B cell (primary cell): ENCODE measurements at regions not wholly inside any gene's neighbourhood (a gene's known extent, or its start where the extent isn't known, plus 50 kb on each side); places are given as distances from the start of the nearest gene placed in this dataset.
"Not testable (repeated sequence)": the region's sequence is repeated elsewhere in the genome, so short reads cannot be mapped to it uniquely, and the experiment has no call there.

Experiments used
- ATAC-seq: fragments of 200-7000 bp; cut with Tn5 transposase; one replicate; pipeline ENCODE4 v1.10.0; 2021; ENCODE audit warnings: low read depth, mild to moderate bottlenecking, moderate number of reproducible peaks, moderate library complexity
- CTCF ChIA-PET: fragments of 350-600 bp; sonication (Branson Sonifier 250); formaldehyde crosslinking; loops from one replicate; lab custom pipeline; 2021; ENCODE audit warnings: antibody characterized with exemption, inconsistent platforms; lab: Charles Lee
- POLR2A ChIA-PET: fragments of 350-600 bp; sonication (Branson Sonifier 250); formaldehyde crosslinking; loops from one replicate; lab custom pipeline; 2021; ENCODE audit warnings: antibody characterized with exemption; lab: Charles Lee
- DNase-seq: peaks from one replicate; pipeline ENCODE4 v3.0.0; 2013
- H2AFZ ChIP-seq: 2 replicates; pipeline ENCODE4 v1.6.1; 2012; ENCODE audit warnings: mild to moderate bottlenecking, low read depth, low read length; ENCODE audit not compliant: insufficient read depth, poor library complexity, severe bottlenecking
- H3K27ac ChIP-seq, 2 donors: 1 replicate in 1 of 2; 2 replicates in 1 of 2; pipeline ENCODE4 v1.5.1; 2012 to 2013; ENCODE audit warnings: low read length in 2 of 2, mild to moderate bottlenecking in 2 of 2, moderate library complexity in 1 of 2
- H3K27me3 ChIP-seq, 4 experiments: fragments of 200-600 bp in 1 of 4; sonication (generic) in 1 of 4; replicated peaks in 1 of 4; 1 replicate in 2 of 4; 2 replicates in 2 of 4; pipeline versions ENCODE4 v1.6.1 to v1.7.0; 2013 to 2016; ENCODE audit warnings: low read length in 3 of 4, mild to moderate bottlenecking in 2 of 4, mixed read lengths in 1 of 4, moderate library complexity in 1 of 4; ENCODE audit not compliant: insufficient read depth in 4 of 4, control insufficient read depth in 3 of 4; ENCODE audit errors: control extremely low read depth in 1 of 4
- H3K36me3 ChIP-seq, 2 experiments: replicated peaks in 1 of 2; 1 replicate in 1 of 2; 2 replicates in 1 of 2; pipeline versions ENCODE4 v1.6.1 to v1.7.1; 2013; ENCODE audit warnings: low read length in 1 of 2; ENCODE audit not compliant: insufficient read depth in 2 of 2, control insufficient read depth in 1 of 2; ENCODE audit errors: control extremely low read depth in 1 of 2, extremely low read depth in 1 of 2
- H3K4me1 ChIP-seq, 2 donors: fragments of 200-600 bp in 1 of 2; sonication (generic) in 1 of 2; 1 replicate in 1 of 2; 2 replicates in 1 of 2; pipeline versions ENCODE4 v1.5.1 to v1.6.1; 2013 to 2017; ENCODE audit warnings: low read length in 2 of 2; ENCODE audit not compliant: control insufficient read depth in 2 of 2, insufficient read depth in 2 of 2
- H3K4me2 ChIP-seq: replicated peaks from 2 replicates; pipeline ENCODE3; 2012; ENCODE audit warnings: mild to moderate bottlenecking, low read depth, low read length; ENCODE audit not compliant: poor library complexity, severe bottlenecking
- H3K4me3 ChIP-seq, 5 experiments: fragments of 200-600 bp in 1 of 5; sonication (generic) in 1 of 5; 1 replicate in 3 of 5; 2 replicates in 2 of 5; pipeline versions ENCODE4 v1.5.1 to v1.7.0; 2011 to 2016; ENCODE audit warnings: low read length in 4 of 5, mild to moderate bottlenecking in 4 of 5, low read depth in 2 of 5, control low read depth in 1 of 5, moderate library complexity in 1 of 5; ENCODE audit not compliant: insufficient read depth in 1 of 5; ENCODE audit errors: control extremely low read depth in 1 of 5, extremely low read depth in 1 of 5
- H3K79me2 ChIP-seq: fragments of 200-600 bp; sonication (generic); one replicate; pipeline ENCODE4 v1.6.0; 2016; ENCODE audit warnings: low read length; ENCODE audit not compliant: control insufficient read depth, insufficient read depth
- H3K9ac ChIP-seq: fragments of 200-600 bp; sonication (generic); 2 replicates; pipeline ENCODE4 v1.6.1; 2017; ENCODE audit warnings: mild to moderate bottlenecking, low read length, moderate library complexity
- H3K9me3 ChIP-seq, 3 donors: one replicate each; pipeline versions ENCODE4 v1.6.1 to v1.7.1; 2013; ENCODE audit warnings: low read length in 2 of 3; ENCODE audit not compliant: control insufficient read depth in 2 of 3, insufficient read depth in 1 of 3; ENCODE audit errors: control extremely low read depth in 1 of 3
- H4K20me1 ChIP-seq: 2 replicates; pipeline ENCODE4 v1.6.0; 2012; ENCODE audit warnings: mild to moderate bottlenecking, low read length; ENCODE audit not compliant: insufficient read depth, control insufficient read depth, poor library complexity, severe bottlenecking
- H3K27ac Mint-ChIP-seq: one replicate; pipeline ENCODE4 v1.8.0; 2021; ENCODE audit warnings: mixed read lengths
- H3K27me3 Mint-ChIP-seq: one replicate; pipeline ENCODE4 v1.8.0; 2021; ENCODE audit warnings: mixed read lengths
- H3K4me1 Mint-ChIP-seq: one replicate; pipeline ENCODE4 v1.8.0; 2021; ENCODE audit warnings: mixed read lengths
- H3K4me3 Mint-ChIP-seq: one replicate; pipeline ENCODE4 v1.8.0; 2021; ENCODE audit warnings: mixed read lengths
- H3K9me3 Mint-ChIP-seq: one replicate; pipeline ENCODE4 v1.8.0; 2022; ENCODE audit warnings: mixed read lengths; ENCODE audit not compliant: insufficient read depth
- CTCF ChIP-seq: fragments of 200-600 bp; IDR thresholded peaks from one replicate; pipeline ENCODE4 v1.8.0; 2022; ENCODE audit warnings: antibody characterized with exemption, mild to moderate bottlenecking
- EZH2 ChIP-seq: IDR thresholded peaks from 2 replicates; pipeline ENCODE4 v1.6.1; 2012; ENCODE audit warnings: borderline replicate concordance, low read depth, mild to moderate bottlenecking, moderate library complexity, low read length; ENCODE audit not compliant: insufficient read depth, poor library complexity, severe bottlenecking
- WGBS: methylation state at CpG from one replicate; pipeline ENCODE4 v1.1.5; 2013; ENCODE audit warnings: missing lambda C conversion rate; ENCODE audit not compliant: insufficient coverage; 5-methylcytosine and 5-hydroxymethylcytosine counted together
- intact Hi-C: fragments of 100-400 bp; cut with micrococcal nuclease; formaldehyde crosslinking; loops from one replicate; pipeline ENCODE4 v1.10.0; 2022

- TF ChIP-seq CTCF: no peak
- no peak for TF ChIP-seq EZH2
- Histone ChIP-seq H3K36me3 (no peaks in the 10 kb centered on the region), H3K9me3 (peaks cover 1 to 52% (median 34%) of the 10 kb centered on the region in 3 donors), H3K79me2 (no peaks in the 10 kb centered on the region), H3K27ac (no peak overlapping the region), H3K9ac (no peak overlapping the region), H3K4me2 (no peak overlapping the region), H2AFZ (no peak overlapping the region), H3K4me1 (no peaks in the 10 kb centered on the region), H4K20me1 (no peaks in the 10 kb centered on the region), H3K27me3 (peaks cover 0 to 3% (median 0%) of the 10 kb centered on the region in 4 experiments), H3K4me3 (no peak overlapping the region)
- Mint-ChIP-seq H3K9me3 (peaks cover 24% of the 10 kb centered on the region), H3K4me1 (no peaks in the 10 kb centered on the region), H3K27ac (no peak overlapping the region), H3K27me3 (peaks cover 18% of the 10 kb centered on the region), H3K4me3 (no peak overlapping the region)
- ATAC-seq (no peak), DNase-seq (no peak)
- ChIA-PET CTCF (no interaction called here), POLR2A (no interaction called here)
- intact Hi-C loops: no loop called here
Observed at GRCh38 chr12:56863789-56864188, 70.4 kb downstream of the SDR9C7 start.

- intact Hi-C loops: no loop called here
- H3K4me2 ChIP-seq: no peak overlapping the region
- H3K27ac ChIP-seq: no peak overlapping the region
- DNase-seq (no peak), ATAC-seq (no peak)
- Mint-ChIP-seq H3K27me3 (peaks cover 20% of the 10 kb centered on the region), H3K9me3 (peaks cover 22% of the 10 kb centered on the region), H3K4me1 (no peaks in the 10 kb centered on the region), H3K4me3 (no peak overlapping the region), H3K27ac (no peak overlapping the region)
- no peaks in the 10 kb centered on the region for H4K20me1 ChIP-seq
- peaks cover 1 to 48% (median 30%) of the 10 kb centered on the region in 3 donors for H3K9me3 ChIP-seq
- no peak overlapping the region for H3K9ac ChIP-seq
- no peaks in the 10 kb centered on the region for H3K36me3 ChIP-seq
- H3K4me1 ChIP-seq: no peaks in the 10 kb centered on the region
- CTCF ChIA-PET: no interaction called here
- H2AFZ ChIP-seq: no peak overlapping the region
- no peaks in the 10 kb centered on the region for H3K79me2 ChIP-seq
- no peak overlapping the region for H3K4me3 ChIP-seq
- TF ChIP-seq CTCF (no peak), EZH2 (no peak)
- H3K27me3 ChIP-seq: no peaks in the 10 kb centered on the region
- 100% methylated on average over 1 of the region's 2 CpGs for WGBS
- POLR2A ChIA-PET: no interaction called here
Observed at GRCh38 chr12:56862264-56862663, 71.9 kb downstream of the SDR9C7 start.

- H2AFZ ChIP-seq, CTCF ChIA-PET, H3K27ac ChIP-seq, ATAC-seq, DNase-seq, H3K36me3 ChIP-seq, H3K4me1 ChIP-seq, H3K79me2 ChIP-seq, H3K27ac Mint-ChIP-seq, H3K4me3 Mint-ChIP-seq, H3K9me3 Mint-ChIP-seq, H3K9ac ChIP-seq, H3K4me1 Mint-ChIP-seq, H3K27me3 ChIP-seq, intact Hi-C loops, H3K4me2 ChIP-seq, POLR2A ChIA-PET, H3K9me3 ChIP-seq, H4K20me1 ChIP-seq, H3K4me3 ChIP-seq: not testable (repeated sequence)
- H3K27me3 Mint-ChIP-seq: peaks cover 44% of the 10 kb centered on the region
- WGBS: 89% methylated on average over 1 of the region's 8 CpGs
Observed at GRCh38 chr12:56853392-56853978, 80.7 kb downstream of the SDR9C7 start.
